NCI-H526 treated with DMSO at 0.1 percent for 48 hours (cell line): ENCODE measurements at regions not wholly inside any gene's neighbourhood (a gene's known extent, or its start where the extent isn't known, plus 50 kb on each side); places are given as distances from the start of the nearest gene placed in this dataset.

ENCODE experiments used
- DNase-seq: peaks from one replicate; lab custom pipeline; 2025; lab: John Stamatoyannopoulos, UW

GRCh38 chr5:126311766-126312165 is 111.4 kb upstream of the GRAMD2B start:
- no peak for DNase-seq

GRCh38 chr5:126315341-126315740 is 107.9 kb upstream of the GRAMD2B start:
- DNase-seq = no peak

GRCh38 chr5:126332326-126332725 is 90.9 kb upstream of the GRAMD2B start:
- DNase-seq = no peak

DNA sequence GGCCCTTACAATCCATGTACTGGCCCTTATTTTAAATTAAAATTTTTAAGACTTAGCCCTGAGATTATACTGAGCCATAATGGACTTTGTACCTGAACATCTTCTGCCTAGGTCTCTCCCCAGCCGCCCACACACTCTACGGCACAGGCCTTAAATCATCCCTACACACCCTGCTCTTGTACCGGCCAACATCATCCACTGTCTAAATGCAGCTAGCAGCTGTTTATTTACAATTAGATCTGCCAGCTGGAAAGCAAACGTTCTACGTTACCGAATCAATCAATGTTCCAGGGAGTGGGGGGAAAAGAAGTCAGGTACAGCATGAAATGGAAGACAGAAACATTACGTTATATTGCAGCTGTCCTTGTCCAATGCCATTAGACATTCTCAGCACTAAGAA is 88.4 kb upstream of the GRAMD2B start:
- no peak for DNase-seq

DNA sequence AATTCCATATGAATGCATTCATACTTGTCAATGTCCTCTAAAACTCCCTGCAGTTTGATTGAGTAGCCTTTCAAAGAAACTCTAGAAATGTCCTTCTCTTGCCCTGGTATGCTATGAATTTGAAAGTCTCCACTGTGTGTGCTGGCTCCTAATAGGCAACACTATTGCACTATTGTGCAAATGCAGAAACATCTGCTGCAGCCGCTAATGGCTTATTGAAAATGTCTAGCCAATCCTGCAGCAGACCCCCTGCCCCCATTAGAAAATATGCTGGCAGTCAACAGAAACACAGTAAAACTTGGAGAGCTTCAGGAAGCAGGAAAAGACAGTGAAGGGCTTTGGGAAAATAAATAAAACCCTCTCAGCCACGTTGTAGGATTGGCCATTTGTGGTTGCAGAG is 87.3 kb upstream of the GRAMD2B start:
- DNase-seq = no peak

DNA sequence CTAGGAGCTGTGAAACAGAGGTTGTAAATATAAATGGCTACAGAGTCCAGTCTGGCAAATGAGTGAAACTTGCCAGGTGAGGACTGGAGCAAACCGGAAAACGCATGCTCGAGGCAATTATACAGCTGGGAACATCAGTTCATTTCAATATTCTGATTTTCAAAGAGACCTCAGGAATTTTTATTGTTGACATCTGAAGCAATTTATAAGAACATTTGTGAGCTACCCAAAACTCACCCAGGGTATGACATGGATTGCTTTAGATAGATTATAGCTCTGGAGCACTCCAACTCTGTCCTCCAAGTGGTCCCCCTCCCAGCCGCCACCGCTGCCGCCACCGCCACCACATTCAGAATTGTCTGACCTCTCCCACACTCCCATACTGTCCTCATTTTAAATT is 84.6 kb upstream of the GRAMD2B start:
- no peak for DNase-seq

DNA sequence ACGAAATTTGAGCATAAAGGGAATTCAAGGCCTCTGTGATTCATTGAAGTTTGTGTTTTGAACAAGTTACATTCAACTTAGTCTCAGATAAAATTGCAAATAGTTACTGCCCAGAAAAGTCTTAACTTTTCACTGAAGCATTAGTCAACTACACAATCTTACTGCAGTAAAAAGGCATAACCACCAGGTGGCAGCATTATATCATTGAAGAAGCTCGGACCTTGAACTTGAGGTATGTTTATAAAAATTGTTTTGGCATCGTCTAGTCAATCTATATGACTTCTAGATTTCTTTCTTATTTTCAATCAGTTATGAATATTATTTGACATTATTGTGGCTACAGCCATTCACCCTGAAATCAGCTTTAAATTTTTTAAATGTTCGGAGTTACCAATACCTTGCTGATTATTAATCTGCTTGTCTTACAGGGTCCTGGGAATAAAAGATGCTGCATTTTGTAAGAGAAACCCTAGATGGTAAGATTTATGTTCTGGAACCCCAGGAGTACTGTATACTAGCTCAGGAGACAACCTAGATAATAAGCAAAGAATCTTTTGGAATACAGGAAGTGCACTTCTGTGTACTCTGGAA is 83.9 kb upstream of the GRAMD2B start:
- peak; percentile 15 for DNase-seq

DNA sequence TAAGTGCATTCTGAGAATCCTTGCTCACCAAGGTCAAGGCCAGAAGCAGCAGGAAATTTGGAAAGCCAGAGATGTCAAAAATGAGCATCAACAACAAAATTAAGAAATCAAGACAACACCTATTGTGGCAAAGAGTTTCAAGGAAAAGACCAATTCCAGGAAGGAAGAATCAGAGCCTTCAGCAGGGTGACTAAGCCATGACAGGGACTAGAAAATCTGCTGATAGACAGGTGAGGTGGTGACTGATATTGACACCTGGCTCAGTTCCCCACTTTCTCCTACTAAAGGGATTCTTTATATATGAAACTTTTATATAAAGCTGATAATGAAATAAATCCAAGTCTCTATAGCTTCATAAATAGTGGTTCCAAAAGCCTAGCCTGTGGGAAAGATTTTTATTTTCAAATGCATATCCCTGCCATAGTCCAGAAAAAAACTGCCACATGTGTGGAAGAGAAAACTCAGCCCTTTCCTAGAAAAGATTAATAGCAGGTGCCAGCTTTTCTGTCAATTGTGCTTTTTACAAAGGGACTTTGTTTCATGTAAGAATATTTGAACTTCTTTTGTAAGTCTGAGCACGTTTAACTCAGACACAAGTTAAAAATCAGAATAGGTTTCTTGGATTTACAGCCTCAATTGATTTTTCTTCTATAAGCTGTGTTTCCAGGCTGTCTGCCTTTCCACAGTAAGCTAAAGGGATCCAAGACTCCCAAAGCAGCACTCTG is 81.1 kb upstream of the GRAMD2B start:
- DNase-seq = no peak

DNA sequence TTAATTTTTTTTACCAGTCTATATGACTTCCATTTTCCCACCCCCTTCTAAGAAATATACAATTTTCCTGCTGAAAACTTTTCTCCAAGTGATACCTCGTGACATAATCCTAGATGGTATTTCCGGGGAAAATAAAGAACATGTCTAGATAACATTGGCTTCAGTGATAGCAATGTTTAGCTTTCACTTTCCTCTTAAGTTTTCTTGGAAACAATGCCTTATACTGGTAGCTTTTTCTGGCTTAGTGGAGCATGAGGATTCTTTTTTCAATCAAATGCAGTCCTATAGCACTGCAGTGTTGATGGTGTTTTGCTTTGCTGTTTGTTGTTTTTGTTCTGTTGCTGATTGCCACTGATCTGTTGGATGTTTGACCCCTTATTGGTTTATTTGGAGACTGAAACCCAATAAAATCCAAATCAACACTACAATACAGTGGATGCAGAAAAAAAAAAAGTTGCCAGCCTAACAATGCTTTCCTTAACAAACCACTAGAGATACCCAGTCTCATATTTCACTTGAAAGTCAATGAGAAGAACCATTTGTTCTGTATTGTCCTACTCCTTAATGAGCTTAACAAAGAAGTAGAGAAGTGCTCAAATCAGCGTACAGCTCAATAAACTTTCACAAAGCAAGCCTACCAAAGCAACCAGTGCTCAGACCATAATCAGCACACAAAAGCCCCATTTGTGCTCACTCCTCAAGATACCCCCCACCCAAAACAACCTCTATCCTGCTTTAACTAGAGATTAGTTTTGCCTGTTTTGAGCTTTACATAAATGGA is 74.2 kb upstream of the GRAMD2B start:
- no peak for DNase-seq

DNA sequence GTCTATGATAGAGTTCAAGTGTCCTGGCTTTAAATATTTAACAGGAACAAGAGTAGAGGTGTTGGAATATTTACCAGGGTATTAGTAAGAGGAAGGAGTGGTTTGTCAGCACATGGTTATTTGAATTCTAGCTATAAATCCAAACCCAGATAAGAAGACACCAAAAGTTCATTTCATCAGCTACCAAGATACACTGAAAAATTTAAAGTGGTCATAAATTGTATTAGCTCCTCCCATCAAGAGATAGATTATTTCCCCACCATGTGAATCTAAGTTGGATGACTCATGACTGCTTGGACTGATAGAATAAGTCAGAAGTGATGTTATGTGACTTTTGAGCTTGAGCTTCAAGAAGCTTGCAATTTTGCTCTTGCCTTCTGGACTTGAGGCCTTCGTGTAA is 72.1 kb upstream of the GRAMD2B start:
- DNase-seq = no peak

DNA sequence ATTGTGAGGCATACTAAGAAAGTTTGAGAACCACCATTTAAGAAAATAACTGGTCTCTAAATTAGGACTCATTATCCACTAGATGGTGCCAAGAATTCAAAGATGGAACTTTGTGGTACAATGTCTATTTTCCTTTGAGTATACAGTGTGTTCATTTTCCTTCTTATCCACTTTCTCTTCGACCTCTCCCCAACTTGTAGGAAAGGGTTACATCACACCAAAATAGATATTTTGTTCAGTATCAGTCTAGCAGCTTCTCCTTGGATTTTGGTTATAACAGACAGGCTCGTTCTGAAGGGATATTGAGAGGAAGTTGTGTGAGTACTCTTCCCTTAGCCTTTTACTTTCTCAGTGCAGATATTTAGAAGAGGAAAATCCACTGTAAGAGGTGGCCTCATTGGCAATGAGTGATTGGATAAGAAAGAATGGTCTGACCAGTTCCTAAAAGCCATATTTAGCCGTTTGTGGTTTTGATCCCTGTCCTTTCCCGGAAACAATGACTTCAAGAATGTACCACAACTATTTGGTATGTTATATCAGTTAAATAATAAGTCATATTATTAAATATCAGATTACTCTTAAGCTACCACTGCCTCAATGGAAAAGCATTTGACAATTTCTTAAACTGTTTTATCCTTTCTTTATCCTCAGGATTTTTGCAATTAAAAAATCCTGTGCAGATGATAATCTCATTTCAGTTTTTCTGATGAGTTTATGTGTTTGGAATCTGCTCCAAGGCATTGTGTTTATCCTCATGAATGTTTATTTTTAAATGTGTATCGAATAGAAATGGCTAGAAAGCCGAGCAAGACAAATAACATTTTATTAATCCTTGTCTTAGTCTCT is 69.0 kb upstream of the GRAMD2B start:
- peak; percentile 21 for DNase-seq

DNA sequence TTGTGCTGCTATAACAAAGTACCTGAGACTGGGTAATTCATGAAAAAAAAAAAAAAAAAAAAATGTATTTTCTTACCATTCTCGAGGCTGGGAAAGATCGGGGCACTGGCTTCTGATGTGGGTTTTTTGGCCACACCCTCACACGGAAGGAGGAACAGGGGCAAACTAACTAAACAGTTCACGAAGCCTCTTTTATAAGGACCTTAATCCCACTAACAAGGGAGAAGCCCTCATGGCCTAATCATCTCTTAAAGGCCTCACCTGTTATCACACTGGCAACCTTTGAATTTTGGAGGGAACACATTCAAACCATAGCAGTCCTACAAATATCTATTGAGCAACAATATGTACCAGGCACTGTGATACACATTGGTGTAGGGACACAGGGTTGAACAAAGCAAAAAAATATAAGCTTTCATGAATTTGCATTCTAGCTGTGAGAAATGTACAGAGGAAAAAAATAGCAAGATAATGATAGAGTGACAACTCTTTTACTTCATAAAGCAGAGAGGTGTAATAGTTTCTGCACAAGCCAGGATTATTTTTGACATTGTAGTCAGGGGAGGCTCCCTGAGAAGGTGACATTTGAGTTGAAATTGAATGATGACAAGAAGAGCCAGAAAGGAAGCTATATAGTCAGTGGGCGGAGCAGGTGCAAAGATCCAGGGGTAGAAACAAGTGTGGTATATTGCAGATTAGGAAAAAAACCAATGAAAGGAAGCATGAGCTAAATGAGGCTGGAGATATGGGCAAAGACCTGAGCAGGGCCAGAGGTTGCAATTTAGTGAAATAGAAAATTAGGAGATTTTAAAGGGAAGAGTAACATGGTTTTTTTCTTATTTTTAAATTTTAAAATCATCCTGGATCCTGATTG is 68.1 kb upstream of the GRAMD2B start:
- no peak for DNase-seq

DNA sequence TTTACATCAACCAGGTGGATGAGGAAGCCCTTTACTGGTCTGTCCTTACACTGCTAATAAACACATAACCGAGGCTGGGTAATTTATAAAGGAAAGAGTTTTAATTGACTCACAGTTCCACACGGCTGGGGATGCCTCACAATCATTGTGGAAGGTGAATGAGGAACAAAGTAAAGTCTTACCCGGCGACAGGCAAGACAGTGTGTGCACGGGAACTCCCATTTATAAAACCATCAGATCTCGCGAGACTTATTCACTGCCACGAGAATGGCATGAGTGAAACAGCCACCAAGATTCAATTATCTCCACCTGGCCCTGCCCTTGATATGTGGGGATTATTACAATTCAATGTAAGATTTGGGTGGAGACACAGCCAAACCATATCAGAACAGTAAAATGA is 67.3 kb upstream of the GRAMD2B start:
- DNase-seq = no peak

- no peak for DNase-seq
Measured at GRCh38 chr5:126357585-126358342, 65.4 kb upstream of the GRAMD2B start.

DNA sequence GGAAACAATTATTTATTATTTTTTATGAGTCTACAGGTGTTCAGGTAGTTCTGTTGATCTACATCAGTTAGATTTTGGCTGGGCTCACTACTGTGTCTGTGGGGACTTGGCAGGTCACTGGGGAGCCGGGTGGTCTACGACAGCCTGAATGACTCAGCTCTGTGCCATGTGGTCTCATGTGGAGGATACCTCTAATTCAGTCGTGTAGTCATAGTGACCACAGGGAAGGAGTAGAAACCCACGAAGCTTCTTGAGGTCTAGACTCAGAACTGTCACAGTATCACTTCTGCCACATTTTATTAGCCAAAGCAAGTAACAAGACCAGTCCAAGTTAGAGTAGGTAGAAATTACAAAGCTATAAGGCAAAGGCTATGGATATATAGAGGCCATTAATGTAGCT is 64.7 kb upstream of the GRAMD2B start:
- DNase-seq = no peak

DNA sequence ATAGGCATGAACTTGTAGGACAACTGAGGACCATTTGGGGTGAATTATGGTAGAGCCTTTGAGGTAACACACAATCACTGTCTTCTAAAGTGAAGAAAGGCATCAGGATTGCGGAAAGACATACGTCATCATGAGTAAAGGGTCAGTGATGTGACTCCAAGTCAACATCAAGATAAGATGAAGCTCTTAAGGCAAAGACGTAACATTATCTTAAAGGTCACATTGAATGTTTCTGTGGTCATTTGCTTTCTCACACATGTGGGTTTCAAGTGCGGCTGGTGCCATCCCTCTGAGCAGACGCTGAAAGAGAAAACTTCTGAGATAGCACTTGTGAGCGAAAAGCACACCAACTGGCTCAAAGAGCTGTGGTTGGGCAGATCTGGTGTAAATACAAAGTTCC is 63.3 kb upstream of the GRAMD2B start:
- DNase-seq = no peak

GRCh38 chr5:126360467-126360866 is 62.7 kb upstream of the GRAMD2B start:
- DNase-seq = no peak

GRCh38 chr5:126363658-126364057 is 59.6 kb upstream of the GRAMD2B start:
- no peak for DNase-seq

DNA sequence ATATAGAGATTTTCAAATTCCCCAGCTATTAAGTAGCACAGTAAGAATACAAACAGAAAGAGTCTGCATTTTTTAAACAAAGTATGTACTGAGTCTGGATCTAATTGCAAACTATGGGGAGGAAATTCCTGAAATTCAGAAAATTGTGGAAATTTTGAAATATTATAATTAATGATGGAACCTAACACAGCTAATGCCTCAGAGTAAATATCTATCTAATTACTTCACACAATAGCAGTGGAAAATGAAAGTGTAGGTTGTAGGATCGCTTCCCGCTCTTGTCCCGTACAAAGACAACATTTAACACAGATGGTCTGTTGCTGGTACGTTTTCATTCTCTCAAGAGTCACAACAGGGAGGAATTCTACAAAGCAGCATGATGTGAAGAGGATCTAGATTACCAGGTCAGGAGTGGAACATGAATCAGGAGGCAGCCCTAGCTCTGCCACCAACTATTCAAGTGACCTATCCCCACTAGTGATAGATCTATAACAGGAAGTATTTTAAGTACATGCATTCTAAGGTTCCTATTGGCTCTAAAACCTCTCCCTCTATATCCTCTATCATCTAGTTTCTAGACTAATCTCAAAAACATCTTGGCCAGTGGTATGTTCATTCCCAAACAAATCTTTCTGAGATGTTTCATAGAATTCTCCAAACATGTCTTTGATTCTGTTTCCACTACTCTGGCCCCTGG is 58.9 kb upstream of the GRAMD2B start:
- no peak for DNase-seq
